GM21528 (cell line): ENCODE measurements at regions not wholly inside any gene's neighbourhood (a gene's known extent, or its start where the extent isn't known, plus 50 kb on each side); places are given as distances from the start of the nearest gene placed in this dataset.
"Not testable (repeated sequence)": the region's sequence is repeated elsewhere in the genome, so short reads cannot be mapped to it uniquely, and the experiment has no call there.

Experiments used
- ATAC-seq: cut with Tn5 transposase; IDR thresholded peaks from one replicate; pipeline ENCODE4 v1.9.1; 2021; ENCODE audit warnings: mild to moderate bottlenecking, moderate library complexity; ENCODE audit not compliant: unreplicated experiment, low FRiP score

DNA sequence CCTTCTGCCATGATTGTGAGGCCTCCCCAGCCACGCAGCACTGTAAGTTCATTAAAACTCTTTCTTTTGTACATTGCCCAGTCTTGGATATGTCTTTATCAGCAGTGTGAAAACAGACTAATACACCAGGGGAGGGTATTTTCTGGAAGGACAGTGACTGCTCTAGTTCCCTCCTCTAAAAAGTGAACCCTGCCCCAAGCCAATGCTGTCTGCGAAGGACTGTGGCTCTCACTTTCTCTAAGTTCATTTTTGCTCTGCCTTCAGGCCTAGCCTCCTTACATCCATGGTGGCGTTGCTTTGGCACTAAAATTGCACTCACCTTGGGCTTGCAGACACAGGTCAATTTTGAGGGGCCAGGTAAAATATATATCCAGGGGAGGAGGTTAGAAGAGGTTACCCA, 323.0 kb downstream of the VRK1 start:
- ATAC-seq: no peak

DNA sequence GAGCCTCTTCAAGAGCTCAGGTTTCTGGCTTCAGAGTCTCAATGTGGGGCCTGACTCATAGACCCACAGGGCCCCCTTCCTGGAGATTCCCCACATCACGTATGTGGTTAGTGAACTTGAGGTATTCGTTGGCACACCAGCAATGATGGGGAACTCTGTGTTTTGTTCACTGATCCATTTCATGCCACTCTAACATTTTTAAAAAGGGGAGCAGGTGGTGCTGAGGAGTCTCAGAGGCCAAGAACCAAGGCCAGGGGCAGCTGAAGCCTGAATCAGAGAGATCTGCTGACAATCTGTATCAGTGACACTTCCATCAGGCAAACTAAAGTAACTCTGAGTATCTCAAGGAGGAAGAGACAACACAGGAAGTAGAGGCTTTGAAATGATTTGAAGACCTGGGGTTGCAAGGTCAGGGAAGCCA, 323.4 kb downstream of the VRK1 start:
- ATAC-seq: no peak

DNA sequence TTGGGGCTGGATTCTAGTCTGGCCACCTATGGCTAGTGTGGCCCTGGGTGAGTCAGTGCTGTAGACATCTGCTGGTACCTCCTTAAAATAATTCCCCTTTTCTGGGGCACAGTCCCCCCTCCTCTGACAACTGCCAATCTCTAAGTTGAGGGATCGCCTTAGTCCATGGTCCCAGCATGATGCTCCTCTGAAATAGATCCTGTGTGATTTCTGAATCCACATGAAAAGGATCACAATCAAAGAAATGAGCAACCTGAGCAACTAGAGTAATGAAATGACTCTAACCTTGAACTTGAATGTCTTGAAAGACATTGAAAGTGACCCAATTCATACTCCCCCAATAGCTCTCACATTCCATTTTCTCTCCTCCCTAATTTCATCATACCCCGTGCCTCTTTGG, 332.5 kb downstream of the VRK1 start:
- no peak for ATAC-seq

GRCh38 chr14:97135847-97136246, 338.7 kb downstream of the VRK1 start:
- ATAC-seq: not testable (repeated sequence)

DNA sequence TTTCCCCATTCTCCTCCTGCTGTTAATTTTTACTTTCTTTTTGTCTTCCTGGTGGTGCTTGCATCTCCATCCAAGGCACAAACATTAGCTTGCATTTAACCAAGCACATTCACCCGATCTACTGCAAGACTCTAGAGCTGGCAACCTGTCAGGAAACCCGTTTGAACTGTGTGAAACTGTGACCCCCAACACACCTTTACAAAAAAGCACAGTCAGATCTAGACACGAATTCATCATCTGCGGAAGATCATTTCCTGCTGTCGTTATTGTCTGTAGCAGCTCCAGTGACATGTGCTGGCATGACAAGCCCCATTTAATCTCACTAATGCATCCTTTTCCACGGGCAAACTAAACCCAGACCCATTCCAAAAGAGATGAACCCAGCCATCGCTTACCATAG, 340.5 kb downstream of the VRK1 start:
- no peak for ATAC-seq

- no peak for ATAC-seq
Observed at GRCh38 chr14:97138801-97139200, 341.6 kb downstream of the VRK1 start.

DNA sequence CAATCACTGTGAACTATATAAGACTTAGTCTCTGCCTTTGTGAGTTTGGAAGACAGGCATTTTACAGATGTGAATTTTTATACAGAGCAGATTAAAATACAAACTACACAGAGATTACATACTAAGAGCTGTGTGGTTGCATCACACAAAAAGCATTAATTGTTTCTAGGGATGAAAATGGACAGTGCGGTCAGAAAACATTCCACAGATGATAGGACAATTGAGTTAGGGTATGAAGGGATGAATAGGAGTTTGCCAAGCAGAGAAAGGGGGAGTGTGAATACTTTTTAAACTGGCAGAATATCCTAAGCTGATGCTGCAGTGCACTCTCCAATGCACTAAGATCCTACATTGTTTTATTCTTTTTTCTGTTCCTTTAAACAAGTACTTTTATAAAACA, 345.8 kb downstream of the VRK1 start:
- ATAC-seq: no peak

GRCh38 chr14:97143456-97143855, 346.3 kb downstream of the VRK1 start:
- no peak for ATAC-seq

DNA sequence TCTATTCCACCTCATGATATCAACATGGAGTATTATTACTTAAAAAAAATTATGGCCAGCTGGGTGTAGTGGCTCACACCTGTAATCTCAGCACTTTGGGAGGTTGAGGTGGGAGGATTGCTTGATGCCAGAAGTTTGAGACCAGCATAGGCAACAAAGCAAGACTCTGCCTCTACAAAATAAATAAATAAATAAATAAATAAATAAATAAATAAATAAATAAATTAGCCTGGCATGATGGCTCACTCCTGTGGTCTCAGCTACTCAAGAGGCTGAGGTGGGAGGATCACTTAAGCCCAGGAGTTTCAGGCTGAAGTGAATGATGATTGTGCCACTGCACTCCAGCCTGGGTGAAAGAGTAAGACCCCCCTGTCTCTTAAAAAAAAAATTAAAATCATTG, 350.8 kb downstream of the VRK1 start:
- ATAC-seq: not testable (repeated sequence)

DNA sequence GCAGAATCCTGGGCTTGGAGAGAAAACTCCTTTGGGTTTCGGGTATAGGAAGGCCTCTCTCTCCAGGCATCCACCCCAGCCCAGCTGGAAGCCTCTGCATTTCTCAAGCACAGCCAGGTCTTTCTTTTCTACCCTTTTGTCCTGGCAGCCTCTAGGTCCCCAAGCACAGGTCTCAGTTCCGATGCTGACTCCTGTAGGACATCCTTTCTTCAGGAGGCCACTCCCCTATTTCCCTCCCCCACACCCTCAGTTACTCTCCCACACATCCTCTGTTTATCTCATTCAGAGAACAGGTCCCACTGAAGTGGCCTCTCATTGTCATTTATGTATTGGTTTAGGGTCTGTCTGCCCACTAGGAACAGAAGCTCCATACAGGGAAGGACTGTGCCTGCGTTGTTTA, 352.6 kb downstream of the VRK1 start:
- ATAC-seq: no peak

DNA sequence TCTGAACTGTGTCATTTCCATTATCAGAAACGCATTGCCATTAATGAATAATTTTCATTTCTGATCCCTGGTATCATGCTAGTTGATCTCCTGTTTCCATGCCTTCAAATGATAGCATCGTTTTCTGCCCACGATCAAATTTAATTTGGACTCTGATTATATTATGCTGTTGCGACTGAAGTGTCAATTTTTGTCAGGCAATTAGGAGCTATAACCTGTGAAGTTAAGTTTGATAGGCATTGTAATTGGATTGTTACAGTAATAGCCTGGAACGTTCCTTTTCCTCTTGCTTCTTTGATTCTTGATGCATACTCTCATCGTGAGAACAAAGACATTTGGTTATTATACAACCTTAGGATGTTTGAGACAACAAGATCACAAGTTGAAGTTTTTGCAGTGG, 356.3 kb downstream of the VRK1 start:
- ATAC-seq: no peak

DNA sequence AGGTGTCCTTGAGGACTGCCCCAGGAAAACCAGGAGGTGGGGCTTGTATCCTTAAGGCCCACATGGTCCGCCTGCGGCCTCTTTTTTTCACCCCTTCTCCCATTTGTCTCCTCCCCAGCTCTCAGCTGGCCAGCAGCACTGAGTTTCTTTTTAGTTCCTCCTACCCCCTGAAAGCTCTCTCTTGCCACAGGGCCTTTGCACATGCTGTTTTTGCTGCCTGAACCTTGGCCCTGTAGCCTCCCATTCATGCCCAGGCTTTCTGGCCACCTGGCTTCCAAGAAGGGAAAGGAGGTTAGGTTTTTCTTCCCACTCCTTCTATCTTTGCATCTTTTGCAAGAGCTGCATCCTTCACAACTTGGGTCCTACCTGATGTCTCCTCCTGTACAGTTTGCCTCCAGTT, 358.1 kb downstream of the VRK1 start:
- no peak for ATAC-seq

DNA sequence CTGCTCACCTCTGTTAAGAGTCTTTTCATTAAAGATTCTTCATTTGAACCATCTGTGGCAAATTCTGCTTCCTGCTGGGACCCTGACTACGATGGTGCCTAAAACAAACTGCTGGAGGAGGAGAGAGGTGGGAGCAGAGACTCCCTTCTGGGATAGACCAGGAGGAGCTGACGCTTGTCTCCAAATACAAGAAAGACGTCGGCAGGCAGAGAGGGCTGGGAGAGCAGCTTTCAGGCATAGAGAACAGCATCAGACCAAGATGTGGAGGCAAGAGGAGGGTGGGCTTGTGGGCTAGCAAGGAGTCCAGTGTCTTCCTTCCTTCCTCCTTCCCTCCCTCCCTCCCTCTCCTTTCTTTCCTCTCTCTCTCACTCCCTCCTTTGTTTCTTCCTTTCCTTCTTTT, 358.6 kb downstream of the VRK1 start:
- no peak for ATAC-seq

GRCh38 chr14:97156705-97157104, 359.5 kb downstream of the VRK1 start:
- no peak for ATAC-seq

DNA sequence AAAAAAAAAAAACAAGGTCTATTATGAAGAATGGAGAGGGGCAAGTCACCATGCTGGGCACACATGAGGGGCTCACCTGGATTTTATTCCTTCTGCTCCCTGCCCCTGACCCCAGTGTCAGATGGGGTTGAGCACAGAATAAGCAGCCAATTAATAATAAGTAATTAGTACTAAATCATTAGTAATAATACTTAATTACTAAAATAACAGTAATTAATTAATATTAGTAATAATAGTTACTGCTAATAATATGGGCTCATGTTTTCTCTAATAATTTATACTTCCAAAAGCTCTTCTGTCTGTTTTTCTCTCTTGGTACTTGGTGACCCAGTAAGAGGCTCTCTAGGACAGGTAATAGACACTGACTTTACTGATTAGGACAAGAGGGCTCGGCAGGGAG, 360.9 kb downstream of the VRK1 start:
- no peak for ATAC-seq

DNA sequence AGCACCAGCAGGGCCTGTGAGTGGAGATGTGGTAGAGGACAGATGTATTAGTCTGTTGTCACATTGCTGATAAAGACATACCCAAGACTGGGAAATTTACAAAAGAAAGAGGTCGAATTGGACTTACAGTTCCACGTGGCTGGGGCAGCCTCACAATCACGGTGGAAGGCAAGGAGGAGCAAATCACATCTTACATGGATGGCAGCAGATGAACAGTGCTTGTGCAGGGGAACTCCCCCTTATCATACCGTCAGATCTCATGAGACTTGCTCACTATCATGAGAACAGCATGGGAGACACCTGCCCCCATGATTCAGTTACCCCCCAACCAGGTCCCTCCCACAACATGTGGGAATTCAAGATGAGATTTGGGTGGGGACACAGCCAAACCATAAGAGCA, 361.9 kb downstream of the VRK1 start:
- no peak for ATAC-seq

- ATAC-seq: no peak
Observed at GRCh38 chr14:97162621-97163020, 365.4 kb downstream of the VRK1 start.

GRCh38 chr14:97164021-97164420, 366.8 kb downstream of the VRK1 start:
- no peak for ATAC-seq

DNA sequence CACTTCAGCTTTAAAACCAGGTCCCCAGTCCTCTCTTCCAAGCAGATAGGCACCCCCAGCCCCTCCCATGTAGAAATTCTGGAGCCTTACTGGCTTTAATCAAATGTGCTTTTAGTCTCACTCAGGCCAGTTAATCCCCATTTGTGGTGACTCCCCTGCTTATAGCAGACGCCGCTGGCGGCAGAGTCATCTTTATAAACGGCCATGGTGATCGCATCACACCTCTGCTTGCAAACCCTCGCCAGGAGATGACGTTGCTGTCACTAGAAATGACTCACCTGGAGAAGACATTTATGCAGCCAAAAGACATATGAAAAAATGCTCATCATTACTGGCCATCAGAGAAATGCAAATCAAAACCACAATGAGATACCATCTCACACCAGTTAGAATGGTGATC, 369.3 kb downstream of the VRK1 start:
- ATAC-seq: no peak

DNA sequence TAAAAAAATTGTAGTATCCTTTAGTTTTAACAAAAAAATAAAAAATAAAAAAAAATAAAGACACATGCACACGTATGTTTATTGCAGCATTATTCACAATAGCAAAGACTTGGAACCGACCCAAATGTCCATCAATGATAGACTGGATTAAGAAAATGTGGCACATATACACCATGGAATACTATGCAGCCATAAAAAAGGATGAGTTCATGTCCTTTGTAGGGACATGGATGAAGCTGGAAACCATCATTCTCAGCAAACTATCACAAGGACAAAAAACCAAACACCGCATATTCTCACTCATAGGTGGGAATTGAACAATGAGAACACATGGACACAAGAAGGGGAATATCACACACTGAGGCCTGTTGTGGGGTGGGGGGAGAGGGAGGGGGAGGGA, 370.4 kb downstream of the VRK1 start:
- not testable (repeated sequence) for ATAC-seq

- no peak for ATAC-seq
Observed at GRCh38 chr14:97172644-97173043, 375.5 kb downstream of the VRK1 start.

- ATAC-seq: no peak
Observed at GRCh38 chr14:97177016-97177415, 379.8 kb downstream of the VRK1 start.

- no peak for ATAC-seq
Observed at GRCh38 chr14:97177635-97178034, 380.5 kb downstream of the VRK1 start.

DNA sequence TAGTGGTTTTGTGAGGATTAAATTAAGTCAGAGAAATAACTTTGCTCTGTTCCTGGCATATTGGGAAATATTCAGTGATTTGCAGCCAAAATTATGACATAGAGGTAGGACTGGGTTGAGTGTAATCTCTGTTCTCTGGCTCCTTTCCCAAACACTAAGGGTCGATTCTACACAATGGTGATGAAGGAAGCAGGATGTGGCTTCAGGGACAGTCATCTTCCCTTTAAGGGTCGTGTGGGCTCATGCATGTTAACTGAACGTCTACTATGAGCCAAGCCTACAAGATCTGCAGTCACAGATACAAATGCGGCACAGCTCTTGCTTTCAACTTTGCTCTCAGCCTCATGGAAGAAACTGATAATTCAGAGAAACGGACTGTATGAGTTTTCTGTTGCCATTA, 381.6 kb downstream of the VRK1 start:
- no peak for ATAC-seq
